ENCODE measurements at regions not wholly inside any gene's neighbourhood (a gene's known extent, or its start where the extent isn't known, plus 50 kb on each side); places are given as distances from the start of the nearest gene placed in this dataset.
A peak's percentile ranks its signal among the peaks of the same experiment; 100 is the strongest.
"Not testable (repeated sequence)": the region's sequence is repeated elsewhere in the genome, so short reads cannot be mapped to it uniquely, and the experiment has no call there.

DNA sequence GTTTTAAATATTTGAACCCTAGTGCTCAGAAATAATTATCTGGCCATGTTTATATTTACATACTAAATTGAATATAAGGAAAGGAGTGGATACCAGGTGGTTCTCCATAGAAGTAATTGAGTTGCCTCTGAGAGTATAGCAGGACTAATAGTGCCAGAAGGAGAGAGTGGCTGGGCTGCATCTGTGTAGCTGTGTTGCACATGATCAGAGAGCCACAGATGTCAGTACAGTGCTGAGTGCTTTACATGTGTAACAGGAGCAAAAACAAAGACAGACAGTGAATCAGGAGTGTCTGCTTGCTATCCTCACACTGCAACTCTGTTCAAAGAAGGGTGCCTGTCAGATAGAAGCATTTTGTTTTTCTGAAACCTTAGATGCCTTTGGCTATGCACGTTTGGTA lies 353.9 kb upstream of the PAPPA start:
- H3K4me1 ChIP-seq (ENCODE audit: control insufficient read depth, insufficient read depth, low read length) = no peaks in the 10 kb centered on the region
- H3K9ac ChIP-seq (ENCODE audit: low read depth, low read length) = no peak overlapping the region
- H3K4me3 ChIP-seq (ENCODE audit: low read depth, low read length) = no peak overlapping the region
- no peak overlapping the region for H3K27ac ChIP-seq (ENCODE audit: low read depth, low read length)
- no peaks in the 10 kb centered on the region for H3K9me3 ChIP-seq (ENCODE audit: control insufficient read depth, insufficient read depth, low read length)
- H3K27me3 ChIP-seq (ENCODE audit: control insufficient read depth, insufficient read depth, low read length) = no peaks in the 10 kb centered on the region
- H3K36me3 ChIP-seq (ENCODE audit: control insufficient read depth, insufficient read depth, low read length) = no peaks in the 10 kb centered on the region

DNA sequence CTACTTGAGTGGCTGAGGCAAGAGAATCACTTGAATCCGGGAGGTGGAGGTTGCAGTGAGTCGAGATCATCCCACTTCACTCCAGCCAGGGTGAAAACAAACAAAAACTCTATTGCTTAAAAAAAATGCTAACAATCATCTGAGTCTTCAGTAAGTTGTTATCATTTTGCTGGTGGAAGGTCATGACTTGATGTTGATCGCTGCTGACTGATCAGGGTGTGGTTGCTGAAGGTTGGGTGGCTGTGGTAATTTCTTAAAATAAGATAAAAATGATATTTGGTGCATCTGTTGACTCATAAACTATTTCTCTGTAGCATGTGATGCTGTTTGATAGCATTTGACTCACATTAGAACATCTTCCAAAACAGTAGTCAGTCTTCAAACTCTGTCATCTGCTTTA lies 349.4 kb upstream of the PAPPA start:
- H3K9ac ChIP-seq (ENCODE audit: low read depth, low read length) = no peak overlapping the region
- no peaks in the 10 kb centered on the region for H3K4me1 ChIP-seq (ENCODE audit: control insufficient read depth, insufficient read depth, low read length)
- H3K4me3 ChIP-seq (ENCODE audit: low read depth, low read length) = no peak overlapping the region
- no peak overlapping the region for H3K27ac ChIP-seq (ENCODE audit: low read depth, low read length)
- H3K9me3 ChIP-seq (ENCODE audit: control insufficient read depth, insufficient read depth, low read length) = no peaks in the 10 kb centered on the region
- H3K27me3 ChIP-seq (ENCODE audit: control insufficient read depth, insufficient read depth, low read length) = no peaks in the 10 kb centered on the region
- no peaks in the 10 kb centered on the region for H3K36me3 ChIP-seq (ENCODE audit: control insufficient read depth, insufficient read depth, low read length)

DNA sequence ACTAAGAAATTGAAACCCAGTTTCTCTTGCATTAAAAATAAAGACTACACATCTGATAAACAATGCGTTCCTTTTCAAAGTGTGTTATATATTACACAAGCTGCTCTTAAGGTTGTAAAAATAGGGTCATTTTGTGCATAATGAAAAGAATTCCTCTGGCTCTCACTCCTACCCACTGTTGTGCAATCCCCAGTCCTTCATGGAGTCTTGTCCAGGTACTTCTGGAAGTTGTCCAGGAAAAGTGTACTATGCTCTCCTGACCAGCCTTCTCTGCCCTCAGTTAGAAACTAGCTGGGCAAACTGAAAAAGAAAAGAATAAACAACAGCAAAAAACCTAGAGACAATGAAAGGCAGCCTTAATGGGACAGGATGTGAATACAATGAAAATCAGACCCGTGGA lies 345.5 kb upstream of the PAPPA start:
- Histone ChIP-seq H3K27me3 (ENCODE audit: control insufficient read depth, insufficient read depth, low read length) (no peaks in the 10 kb centered on the region), H3K9me3 (ENCODE audit: control insufficient read depth, insufficient read depth, low read length) (no peaks in the 10 kb centered on the region), H3K36me3 (ENCODE audit: control insufficient read depth, insufficient read depth, low read length) (no peaks in the 10 kb centered on the region), H3K4me1 (ENCODE audit: control insufficient read depth, insufficient read depth, low read length) (no peaks in the 10 kb centered on the region), H3K9ac (ENCODE audit: low read depth, low read length) (no peak overlapping the region), H3K4me3 (ENCODE audit: low read depth, low read length) (no peak overlapping the region), H3K27ac (ENCODE audit: low read depth, low read length) (no peak overlapping the region)

DNA sequence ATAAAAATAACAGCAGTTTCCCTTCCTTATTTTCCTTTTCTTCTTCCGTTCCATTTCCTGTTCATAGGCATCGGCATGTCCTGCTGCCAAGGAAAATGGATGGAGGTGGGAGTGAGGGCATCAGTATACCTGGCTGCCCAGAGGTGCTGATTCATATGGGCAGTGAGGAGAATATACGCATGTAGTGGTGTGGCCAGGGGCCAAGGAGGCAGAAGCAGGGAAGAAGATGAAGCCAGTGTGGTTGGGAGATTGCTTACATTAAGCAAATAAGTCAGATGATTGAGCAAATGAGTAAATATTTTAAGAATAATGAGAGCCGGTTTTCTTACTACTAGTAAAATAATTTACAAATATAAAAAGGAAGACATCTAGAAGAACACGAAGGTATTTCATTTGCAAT lies 344.9 kb upstream of the PAPPA start:
- no peak overlapping the region for H3K9ac ChIP-seq (ENCODE audit: low read depth, low read length)
- no peak overlapping the region for H3K27ac ChIP-seq (ENCODE audit: low read depth, low read length)
- H3K27me3 ChIP-seq (ENCODE audit: control insufficient read depth, insufficient read depth, low read length) = no peaks in the 10 kb centered on the region
- no peaks in the 10 kb centered on the region for H3K36me3 ChIP-seq (ENCODE audit: control insufficient read depth, insufficient read depth, low read length)
- no peaks in the 10 kb centered on the region for H3K4me1 ChIP-seq (ENCODE audit: control insufficient read depth, insufficient read depth, low read length)
- H3K9me3 ChIP-seq (ENCODE audit: control insufficient read depth, insufficient read depth, low read length) = no peaks in the 10 kb centered on the region
- H3K4me3 ChIP-seq (ENCODE audit: low read depth, low read length) = no peak overlapping the region

DNA sequence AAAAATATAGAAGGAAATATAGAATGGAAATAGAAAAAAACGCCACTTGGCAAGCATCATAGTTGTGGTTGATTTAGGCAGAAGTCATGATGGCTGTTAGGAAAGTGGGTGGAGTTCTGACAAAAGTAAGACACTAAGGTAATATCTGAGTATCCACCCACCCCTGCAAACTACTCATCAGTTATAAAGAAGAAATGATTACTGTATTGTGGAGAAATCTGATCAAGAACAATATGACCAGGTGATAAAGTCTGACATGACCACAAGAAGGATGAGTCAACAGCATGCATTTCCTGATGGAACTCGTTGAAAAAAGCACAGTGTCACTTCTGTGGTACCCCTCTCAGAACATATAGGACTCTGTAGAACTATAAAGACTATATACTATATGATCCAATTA lies 343.4 kb upstream of the PAPPA start:
- Histone ChIP-seq H3K9ac (ENCODE audit: low read depth, low read length) (no peak overlapping the region), H3K4me3 (ENCODE audit: low read depth, low read length) (no peak overlapping the region), H3K36me3 (ENCODE audit: control insufficient read depth, insufficient read depth, low read length) (no peaks in the 10 kb centered on the region), H3K9me3 (ENCODE audit: control insufficient read depth, insufficient read depth, low read length) (no peaks in the 10 kb centered on the region), H3K27ac (ENCODE audit: low read depth, low read length) (no peak overlapping the region), H3K4me1 (ENCODE audit: control insufficient read depth, insufficient read depth, low read length) (no peaks in the 10 kb centered on the region), H3K27me3 (ENCODE audit: control insufficient read depth, insufficient read depth, low read length) (no peaks in the 10 kb centered on the region)

DNA sequence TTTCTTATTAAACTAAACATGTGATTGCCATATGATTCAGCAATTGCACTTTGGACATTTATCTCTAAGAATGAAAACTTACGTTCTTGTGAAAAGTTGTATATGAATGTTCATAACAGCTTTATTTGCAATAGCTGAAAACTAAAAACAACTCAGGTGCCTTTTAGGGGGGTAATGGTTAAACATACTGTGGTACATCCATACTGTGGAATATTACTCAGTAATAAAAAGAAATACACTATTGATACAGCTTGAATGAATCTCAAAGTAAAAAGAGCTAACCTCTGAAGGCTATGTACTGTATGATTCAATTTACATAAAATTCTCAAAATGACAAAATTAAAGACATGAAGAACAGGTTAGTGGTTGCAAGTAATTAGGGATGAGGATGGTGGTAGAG lies 339.5 kb upstream of the PAPPA start:
- Histone ChIP-seq H3K9ac (ENCODE audit: low read depth, low read length) (no peak overlapping the region), H3K9me3 (ENCODE audit: control insufficient read depth, insufficient read depth, low read length) (no peaks in the 10 kb centered on the region), H3K27ac (ENCODE audit: low read depth, low read length) (no peak overlapping the region), H3K27me3 (ENCODE audit: control insufficient read depth, insufficient read depth, low read length) (no peaks in the 10 kb centered on the region), H3K4me3 (ENCODE audit: low read depth, low read length) (no peak overlapping the region), H3K36me3 (ENCODE audit: control insufficient read depth, insufficient read depth, low read length) (no peaks in the 10 kb centered on the region), H3K4me1 (ENCODE audit: control insufficient read depth, insufficient read depth, low read length) (no peaks in the 10 kb centered on the region)

DNA sequence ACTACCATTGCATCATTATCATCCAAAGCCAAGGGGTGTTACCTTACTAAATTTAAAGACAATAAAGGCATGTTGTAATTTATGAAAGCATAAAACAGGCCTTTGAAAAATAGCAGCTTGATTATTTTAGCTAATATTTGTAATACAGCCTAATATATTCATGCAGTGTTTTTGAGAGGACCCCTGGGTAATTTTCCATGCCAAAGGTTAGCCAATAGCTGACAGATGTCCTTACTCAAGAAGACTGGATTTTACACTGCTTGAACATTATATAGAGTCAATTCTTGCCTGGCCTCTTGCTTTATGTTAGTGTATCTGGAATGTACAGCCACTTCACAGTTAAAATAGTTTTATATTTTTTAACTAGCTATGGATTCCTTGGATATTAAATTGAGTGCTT lies 337.8 kb upstream of the PAPPA start:
- Histone ChIP-seq H3K9ac (ENCODE audit: low read depth, low read length) (no peak overlapping the region), H3K4me3 (ENCODE audit: low read depth, low read length) (no peak overlapping the region), H3K4me1 (ENCODE audit: control insufficient read depth, insufficient read depth, low read length) (no peaks in the 10 kb centered on the region), H3K36me3 (ENCODE audit: control insufficient read depth, insufficient read depth, low read length) (no peaks in the 10 kb centered on the region), H3K27me3 (ENCODE audit: control insufficient read depth, insufficient read depth, low read length) (no peaks in the 10 kb centered on the region), H3K9me3 (ENCODE audit: control insufficient read depth, insufficient read depth, low read length) (no peaks in the 10 kb centered on the region), H3K27ac (ENCODE audit: low read depth, low read length) (no peak overlapping the region)

DNA sequence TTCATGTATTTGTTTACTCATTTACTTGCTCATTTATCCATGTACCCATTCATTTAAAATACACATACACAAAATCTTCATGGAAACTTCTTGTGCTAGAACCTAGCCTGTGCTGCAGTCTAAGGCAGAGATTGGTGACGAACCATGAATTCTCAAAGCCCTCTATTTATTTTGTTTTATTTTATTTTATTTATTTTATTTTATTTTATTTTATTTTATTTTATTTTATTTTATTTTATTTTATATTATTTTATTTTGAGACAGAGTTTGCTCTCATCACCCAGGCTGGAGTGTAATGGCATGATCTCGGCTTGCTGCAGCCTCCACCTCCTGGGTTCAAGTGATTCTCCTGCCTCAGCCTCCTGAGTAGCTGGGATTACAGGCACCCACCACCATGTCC lies 334.9 kb upstream of the PAPPA start:
- not testable (repeated sequence) for H3K9ac ChIP-seq (ENCODE audit: low read depth, low read length); H3K4me1 ChIP-seq (ENCODE audit: control insufficient read depth, insufficient read depth, low read length); H3K27ac ChIP-seq (ENCODE audit: low read depth, low read length); H3K9me3 ChIP-seq (ENCODE audit: control insufficient read depth, insufficient read depth, low read length); H3K27me3 ChIP-seq (ENCODE audit: control insufficient read depth, insufficient read depth, low read length); H3K36me3 ChIP-seq (ENCODE audit: control insufficient read depth, insufficient read depth, low read length); H3K4me3 ChIP-seq (ENCODE audit: low read depth, low read length)

DNA sequence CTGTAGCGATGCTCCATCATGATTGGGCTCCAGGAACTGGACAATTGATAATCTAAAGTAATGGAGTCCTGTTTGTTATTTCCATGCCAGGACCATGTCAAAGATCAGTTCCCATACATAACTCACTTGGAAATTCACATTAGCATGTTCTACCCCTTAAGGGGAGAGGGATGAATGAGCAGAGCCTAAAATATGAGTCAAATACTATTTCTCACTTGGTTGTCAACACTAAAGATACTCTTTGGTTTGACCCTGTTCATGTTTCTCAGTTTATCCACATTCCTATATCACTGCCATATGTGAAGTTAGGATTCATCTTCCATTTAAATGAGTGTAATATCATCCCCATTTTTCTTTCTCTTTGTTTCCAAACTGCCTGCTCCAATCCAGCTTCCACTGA lies 321.6 kb upstream of the PAPPA start:
- Histone ChIP-seq H3K27ac (ENCODE audit: low read depth, low read length) (no peak overlapping the region), H3K4me1 (ENCODE audit: control insufficient read depth, insufficient read depth, low read length) (peaks cover 3% of the 10 kb centered on the region; the same call in 1 of the 2 replicates), H3K4me3 (ENCODE audit: low read depth, low read length) (no peak overlapping the region), H3K27me3 (ENCODE audit: control insufficient read depth, insufficient read depth, low read length) (no peaks in the 10 kb centered on the region), H3K36me3 (ENCODE audit: control insufficient read depth, insufficient read depth, low read length) (no peaks in the 10 kb centered on the region), H3K9me3 (ENCODE audit: control insufficient read depth, insufficient read depth, low read length) (no peaks in the 10 kb centered on the region), H3K9ac (ENCODE audit: low read depth, low read length) (no peak overlapping the region)

DNA sequence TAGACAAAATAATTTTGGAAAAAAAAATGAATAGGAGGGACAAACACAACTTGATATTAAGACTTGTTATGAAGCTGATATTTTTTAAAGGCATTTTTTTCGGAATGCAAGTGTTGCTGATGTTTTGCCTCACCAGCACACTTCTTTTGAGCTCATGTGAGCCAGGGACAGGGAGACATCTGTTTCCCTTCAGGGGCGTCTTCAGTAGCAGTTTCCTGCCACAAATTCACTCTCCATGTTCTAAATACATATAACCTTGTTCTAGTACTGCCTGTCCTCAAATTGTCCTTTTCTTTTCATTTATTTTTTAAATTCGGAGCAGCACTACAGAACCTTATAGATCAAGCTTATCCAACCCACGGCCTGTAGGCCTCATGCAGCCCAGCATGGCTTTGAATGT lies 316.0 kb upstream of the PAPPA start:
- Histone ChIP-seq H3K4me3 (ENCODE audit: low read depth, low read length) (no peak overlapping the region), H3K9me3 (ENCODE audit: control insufficient read depth, insufficient read depth, low read length) (no peaks in the 10 kb centered on the region), H3K27ac (ENCODE audit: low read depth, low read length) (no peak overlapping the region), H3K4me1 (ENCODE audit: control insufficient read depth, insufficient read depth, low read length) (peaks cover 13% of the 10 kb centered on the region), H3K36me3 (ENCODE audit: control insufficient read depth, insufficient read depth, low read length) (no peaks in the 10 kb centered on the region), H3K9ac (ENCODE audit: low read depth, low read length) (no peak overlapping the region), H3K27me3 (ENCODE audit: control insufficient read depth, insufficient read depth, low read length) (no peaks in the 10 kb centered on the region)

DNA sequence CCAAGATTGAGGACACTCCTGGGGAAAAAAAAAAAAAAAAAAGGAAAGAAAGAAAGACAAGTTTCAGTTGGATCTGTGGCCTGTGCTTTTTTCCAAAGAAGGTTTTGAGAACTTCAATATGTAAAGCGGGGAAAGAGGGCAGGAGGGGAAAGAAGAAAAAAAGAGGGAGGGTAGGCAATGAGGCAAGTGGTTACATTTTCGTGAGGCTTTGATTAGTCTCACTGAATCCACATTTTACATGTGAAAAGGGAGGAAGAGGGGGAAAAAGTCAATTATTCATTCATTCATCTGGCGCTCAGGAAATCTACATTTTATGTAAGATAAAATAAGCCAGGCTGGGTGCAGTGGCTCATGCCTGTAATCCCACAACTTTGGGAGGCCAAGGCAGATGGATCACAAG lies 315.2 kb upstream of the PAPPA start:
- H3K36me3 ChIP-seq (ENCODE audit: control insufficient read depth, insufficient read depth, low read length) = no peaks in the 10 kb centered on the region
- peaks cover 12% of the 10 kb centered on the region for H3K4me1 ChIP-seq (ENCODE audit: control insufficient read depth, insufficient read depth, low read length)
- no peak overlapping the region for H3K9ac ChIP-seq (ENCODE audit: low read depth, low read length)
- no peak overlapping the region for H3K27ac ChIP-seq (ENCODE audit: low read depth, low read length)
- no peaks in the 10 kb centered on the region for H3K27me3 ChIP-seq (ENCODE audit: control insufficient read depth, insufficient read depth, low read length)
- H3K9me3 ChIP-seq (ENCODE audit: control insufficient read depth, insufficient read depth, low read length) = no peaks in the 10 kb centered on the region
- no peak overlapping the region for H3K4me3 ChIP-seq (ENCODE audit: low read depth, low read length)

DNA sequence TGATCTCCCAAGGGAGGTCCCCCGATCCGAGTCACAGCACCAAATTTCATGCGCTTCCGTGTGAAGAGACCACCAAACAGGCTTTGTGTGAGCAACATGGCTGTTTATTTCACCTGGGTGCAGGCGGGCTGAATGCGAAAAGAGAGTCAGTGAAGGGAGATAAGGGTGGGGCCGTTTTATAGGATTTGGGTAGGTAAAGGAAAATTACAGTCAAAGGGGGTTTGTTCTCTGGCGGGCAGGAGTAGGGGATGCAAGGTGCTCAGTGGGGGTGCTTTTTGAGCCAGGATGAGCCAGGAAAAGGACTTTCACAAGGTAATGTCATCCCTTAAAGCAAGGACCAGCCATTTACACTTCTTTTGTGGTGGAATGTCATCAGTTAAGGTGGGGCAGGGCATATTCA lies 309.2 kb upstream of the PAPPA start:
- not testable (repeated sequence) for H3K27me3 ChIP-seq (ENCODE audit: control insufficient read depth, insufficient read depth, low read length); H3K9ac ChIP-seq (ENCODE audit: low read depth, low read length); H3K36me3 ChIP-seq (ENCODE audit: control insufficient read depth, insufficient read depth, low read length); H3K9me3 ChIP-seq (ENCODE audit: control insufficient read depth, insufficient read depth, low read length); H3K27ac ChIP-seq (ENCODE audit: low read depth, low read length)
- H3K4me1 ChIP-seq (ENCODE audit: control insufficient read depth, insufficient read depth, low read length) = peaks cover 13% of the 10 kb centered on the region
- H3K4me3 ChIP-seq (ENCODE audit: low read depth, low read length) = peak overlapping the region; percentile 52

All from HUES48 (cell line).